Glutamatergic neuron (in vitro differentiated cells): ENCODE measurements at regions not wholly inside any gene's neighbourhood (a gene's known extent, or its start where the extent isn't known, plus 50 kb on each side); places are given as distances from the start of the nearest gene placed in this dataset.

ENCODE experiments used
- DNase-seq: peaks from one replicate; pipeline ENCODE4 v3.0.0; 2022
- H3K27ac Mint-ChIP-seq: one replicate; pipeline ENCODE4 v1.8.0; 2020; ENCODE audit warnings: mild to moderate bottlenecking, mixed read lengths, inconsistent platforms; ENCODE audit not compliant: unreplicated experiment
- H3K27me3 Mint-ChIP-seq: one replicate; pipeline ENCODE4 v1.8.0; 2020; ENCODE audit warnings: mild to moderate bottlenecking, moderate library complexity, mixed read lengths, inconsistent platforms; ENCODE audit not compliant: unreplicated experiment
- H3K36me3 Mint-ChIP-seq: one replicate; pipeline ENCODE4 v1.8.0; 2020; ENCODE audit warnings: mild to moderate bottlenecking, mixed read lengths, inconsistent platforms; ENCODE audit not compliant: unreplicated experiment
- H3K4me1 Mint-ChIP-seq: one replicate; pipeline ENCODE4 v1.8.0; 2020; ENCODE audit warnings: mild to moderate bottlenecking, low read depth, mixed read lengths, inconsistent platforms; ENCODE audit not compliant: unreplicated experiment
- H3K4me3 Mint-ChIP-seq: one replicate; pipeline ENCODE4 v1.8.0; 2020; ENCODE audit warnings: mild to moderate bottlenecking, mixed read lengths, inconsistent platforms; ENCODE audit not compliant: unreplicated experiment
- H3K9me3 Mint-ChIP-seq: one replicate; pipeline ENCODE4 v1.8.0; 2020; ENCODE audit warnings: mild to moderate bottlenecking, moderate library complexity, mixed read lengths, inconsistent platforms; ENCODE audit not compliant: unreplicated experiment
- CTCF ChIP-seq: fragments of 200-600 bp; sonication (generic); IDR thresholded peaks from one replicate; pipeline ENCODE4 v1.5.0; 2021; ENCODE audit not compliant: partially characterized antibody, unreplicated experiment

DNA sequence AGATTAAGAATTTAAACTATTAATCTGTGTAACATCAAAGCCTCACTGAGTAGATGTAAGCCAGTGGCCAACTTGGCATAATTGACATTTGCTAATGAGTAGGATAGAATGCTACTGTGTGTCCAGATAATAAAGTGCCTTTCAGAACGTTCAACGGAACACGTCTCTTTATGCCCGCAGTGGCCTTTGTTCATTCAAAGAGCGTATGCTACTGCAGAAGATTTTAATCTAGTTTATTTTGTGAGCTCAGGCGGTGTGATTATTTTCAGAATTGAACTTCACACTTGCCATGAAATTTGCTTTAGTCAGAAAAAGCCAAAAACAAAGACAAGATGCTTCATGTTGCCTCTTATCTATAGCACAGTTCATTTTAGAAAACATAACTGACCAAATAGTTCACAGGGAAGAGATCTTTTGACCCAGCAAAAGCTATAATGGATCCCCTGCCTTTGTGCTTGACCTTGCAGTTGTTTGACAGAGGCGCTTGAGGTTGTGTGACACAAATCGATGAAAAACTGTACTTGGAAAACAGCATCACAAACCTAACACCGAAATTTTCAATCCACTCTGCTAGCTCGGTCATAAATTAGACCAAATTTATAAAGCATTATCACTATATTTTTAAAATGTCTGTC, 530.9 kb upstream of the TYRP1 start:
- Mint-ChIP-seq H3K27ac (no peak overlapping the region), H3K4me3 (no peak overlapping the region)

DNA sequence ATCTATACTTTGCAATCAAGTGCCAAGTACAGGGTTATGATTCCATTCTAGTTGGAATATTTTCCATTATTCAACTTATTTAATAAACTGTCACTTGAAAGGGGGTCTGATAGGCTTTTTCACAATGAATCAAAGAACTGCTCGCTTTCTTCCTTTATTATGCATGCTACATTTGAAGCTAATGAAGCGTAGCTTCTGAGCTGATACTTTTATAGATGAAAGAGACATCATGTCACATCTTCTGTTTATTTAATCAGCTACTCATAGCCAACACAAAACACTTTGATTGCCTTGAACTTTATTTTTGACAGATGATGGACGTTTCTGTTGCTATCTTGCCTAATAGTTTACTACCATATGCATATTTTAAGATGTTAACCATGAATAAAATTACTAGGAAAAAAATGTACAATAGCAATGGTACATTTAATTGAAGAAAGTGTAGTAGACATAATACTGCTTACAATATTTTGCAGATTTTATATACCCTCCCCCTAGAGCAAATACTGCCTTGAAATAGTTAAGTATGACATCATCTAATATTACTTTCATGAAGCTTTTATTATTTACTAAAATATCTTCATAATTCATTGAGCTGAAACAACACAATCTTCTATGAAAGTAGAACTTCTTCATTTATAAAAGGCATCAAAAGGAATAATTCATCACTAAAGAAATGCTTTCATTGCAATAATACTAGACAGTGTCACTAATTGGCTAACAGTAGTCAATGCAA, 529.3 kb upstream of the TYRP1 start:
- no peaks in the 10 kb centered on the region for H3K27me3 Mint-ChIP-seq
- DNase-seq = no peak
- no peak overlapping the region for H3K27ac Mint-ChIP-seq
- no peak overlapping the region for H3K4me3 Mint-ChIP-seq
- H3K4me1 Mint-ChIP-seq = no peaks in the 10 kb centered on the region
- no peaks in the 10 kb centered on the region for H3K36me3 Mint-ChIP-seq
- H3K9me3 Mint-ChIP-seq = no peaks in the 10 kb centered on the region
- TF ChIP-seq CTCF = no peak

More for the DNA sequence above, 530.9 kb upstream of the TYRP1 start:
- no peak for DNase-seq
- no peak for TF ChIP-seq CTCF
- Mint-ChIP-seq H3K4me1 (no peaks in the 10 kb centered on the region), H3K27me3 (no peaks in the 10 kb centered on the region), H3K36me3 (no peaks in the 10 kb centered on the region), H3K9me3 (no peaks in the 10 kb centered on the region)

GRCh38 chr9:12166518-12166917, 526.7 kb upstream of the TYRP1 start:
- Mint-ChIP-seq H3K4me3 (no peak overlapping the region), H3K36me3 (no peaks in the 10 kb centered on the region), H3K27me3 (no peaks in the 10 kb centered on the region), H3K27ac (no peak overlapping the region), H3K9me3 (no peaks in the 10 kb centered on the region), H3K4me1 (no peaks in the 10 kb centered on the region)
- no peak for TF ChIP-seq CTCF
- no peak for DNase-seq

DNA sequence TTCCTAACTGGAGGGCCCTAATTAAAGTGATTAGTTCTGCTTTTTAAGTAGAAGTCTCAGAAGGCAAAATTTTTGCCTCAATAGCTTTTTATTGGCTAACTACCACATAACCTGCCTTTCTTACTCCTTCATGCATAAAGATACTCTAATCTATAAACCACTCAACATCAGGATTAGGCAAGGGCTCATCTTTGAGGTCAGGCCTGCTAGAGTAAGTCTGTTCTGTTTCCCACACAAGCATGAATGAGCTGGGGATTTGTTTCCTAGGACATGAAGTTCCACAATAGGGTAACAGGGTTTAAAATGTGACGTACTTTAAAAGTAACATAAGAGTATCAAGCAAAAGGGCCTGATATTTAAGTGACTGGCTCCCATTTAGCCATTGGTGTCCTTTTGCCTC, 522.7 kb upstream of the TYRP1 start:
- Mint-ChIP-seq H3K27me3 (no peaks in the 10 kb centered on the region), H3K9me3 (no peaks in the 10 kb centered on the region), H3K27ac (no peak overlapping the region), H3K4me3 (no peak overlapping the region), H3K36me3 (no peaks in the 10 kb centered on the region), H3K4me1 (no peaks in the 10 kb centered on the region)
- no peak for DNase-seq
- no peak for TF ChIP-seq CTCF

DNA sequence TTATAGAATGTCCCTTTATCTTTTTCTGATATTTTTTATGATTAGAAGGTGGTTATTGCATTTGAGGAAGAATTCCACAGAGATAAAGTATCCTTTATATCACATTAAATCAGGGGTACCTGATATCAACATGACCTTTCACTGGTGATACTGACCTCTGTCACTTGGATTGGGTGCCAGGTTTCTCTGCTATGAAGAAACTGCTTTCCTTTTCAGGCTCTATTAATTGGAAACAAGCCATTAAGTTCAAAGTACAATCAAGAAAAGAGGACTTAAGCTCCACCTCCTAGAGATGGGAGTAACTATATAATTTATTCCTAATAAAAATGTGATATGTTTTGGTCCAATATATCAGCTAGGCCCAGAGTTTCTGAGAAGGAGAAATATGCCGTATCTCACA, 514.6 kb upstream of the TYRP1 start:
- Mint-ChIP-seq H3K4me1 (no peaks in the 10 kb centered on the region), H3K36me3 (no peaks in the 10 kb centered on the region), H3K4me3 (no peak overlapping the region), H3K9me3 (no peaks in the 10 kb centered on the region), H3K27me3 (no peaks in the 10 kb centered on the region), H3K27ac (no peak overlapping the region)
- no peak for TF ChIP-seq CTCF
- no peak for DNase-seq
